LNCaP clone FGC (cell line): ENCODE measurements at regions not wholly inside any gene's neighbourhood (a gene's known extent, or its start where the extent isn't known, plus 50 kb on each side); places are given as distances from the start of the nearest gene placed in this dataset.

Source experiments
- DNase-seq: peaks from one replicate; pipeline ENCODE4 v3.0.0-alpha.2; 2011; ENCODE audit warnings: low read depth
- H3K4me3 ChIP-seq: 2 replicates; pipeline ENCODE4 v1.5.1; 2011; ENCODE audit warnings: mild to moderate bottlenecking, low read depth, low read length, control low read depth
- TF ChIP-seq, protein P1 (sequence below): IDR thresholded peaks from 2 replicates; pipeline ENCODE4 v1.5.1; 2012; ENCODE audit warnings: mild to moderate bottlenecking; ENCODE audit not compliant: control insufficient read depth, insufficient read depth; ENCODE audit errors: extremely low read depth

DNA sequence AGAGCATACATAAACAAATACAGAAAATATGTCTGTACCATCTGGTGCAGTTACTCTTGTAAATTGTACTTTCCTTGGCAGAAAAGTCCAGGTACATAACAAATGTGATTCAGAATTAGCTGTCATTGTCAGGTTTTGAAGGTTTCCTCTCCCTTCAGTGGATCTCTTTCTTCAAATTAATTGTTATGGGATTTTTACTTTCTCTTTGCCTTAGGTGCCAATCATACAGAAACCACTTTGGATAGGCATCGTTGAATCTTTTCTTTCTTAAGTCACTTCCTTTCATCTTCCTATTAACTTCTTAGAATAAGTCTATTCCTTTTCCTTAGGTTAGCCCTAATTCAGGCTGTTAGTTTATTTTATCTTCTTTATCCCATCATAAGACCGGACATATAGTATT is 1992.1 kb upstream of the IGFBP7 start:
- TF ChIP-seq, protein P1, sequence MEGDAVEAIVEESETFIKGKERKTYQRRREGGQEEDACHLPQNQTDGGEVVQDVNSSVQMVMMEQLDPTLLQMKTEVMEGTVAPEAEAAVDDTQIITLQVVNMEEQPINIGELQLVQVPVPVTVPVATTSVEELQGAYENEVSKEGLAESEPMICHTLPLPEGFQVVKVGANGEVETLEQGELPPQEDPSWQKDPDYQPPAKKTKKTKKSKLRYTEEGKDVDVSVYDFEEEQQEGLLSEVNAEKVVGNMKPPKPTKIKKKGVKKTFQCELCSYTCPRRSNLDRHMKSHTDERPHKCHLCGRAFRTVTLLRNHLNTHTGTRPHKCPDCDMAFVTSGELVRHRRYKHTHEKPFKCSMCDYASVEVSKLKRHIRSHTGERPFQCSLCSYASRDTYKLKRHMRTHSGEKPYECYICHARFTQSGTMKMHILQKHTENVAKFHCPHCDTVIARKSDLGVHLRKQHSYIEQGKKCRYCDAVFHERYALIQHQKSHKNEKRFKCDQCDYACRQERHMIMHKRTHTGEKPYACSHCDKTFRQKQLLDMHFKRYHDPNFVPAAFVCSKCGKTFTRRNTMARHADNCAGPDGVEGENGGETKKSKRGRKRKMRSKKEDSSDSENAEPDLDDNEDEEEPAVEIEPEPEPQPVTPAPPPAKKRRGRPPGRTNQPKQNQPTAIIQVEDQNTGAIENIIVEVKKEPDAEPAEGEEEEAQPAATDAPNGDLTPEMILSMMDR = no peak
- no peak for DNase-seq
- H3K4me3 ChIP-seq = no peak overlapping the region

DNA sequence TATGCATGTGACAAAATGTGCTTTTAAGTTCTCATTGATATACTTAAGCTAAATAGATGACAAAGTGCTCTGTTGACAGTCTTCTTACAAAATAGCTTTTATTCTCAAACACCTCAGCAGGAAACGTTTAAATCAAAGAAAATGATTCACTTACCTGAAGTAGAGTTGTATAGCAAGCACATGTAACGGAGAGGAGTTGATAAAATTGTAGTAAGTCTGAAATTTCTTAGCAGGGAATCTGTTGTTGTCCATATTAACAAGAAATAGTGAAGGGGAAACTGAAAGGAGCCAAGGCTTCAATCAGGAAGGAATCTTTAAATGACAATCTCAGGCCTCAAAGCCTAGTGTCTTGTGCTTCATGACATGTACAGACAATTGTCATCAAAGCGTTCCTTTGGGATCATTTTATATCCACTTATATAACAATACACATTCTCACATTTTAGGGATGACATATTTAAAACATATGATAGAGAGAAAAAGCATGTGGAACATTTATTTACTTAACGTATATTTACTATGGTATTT is 2010.2 kb upstream of the IGFBP7 start:
- no peak for DNase-seq
- TF ChIP-seq, protein P1 = no peak
- H3K4me3 ChIP-seq = no peak overlapping the region

- no peak overlapping the region for H3K4me3 ChIP-seq
- no peak for DNase-seq
- TF ChIP-seq, protein P1 = no peak
Measured at GRCh38 chr4:59122626-59123025, 2012.4 kb upstream of the IGFBP7 start.

GRCh38 chr4:59126159-59126558 is 2016.0 kb upstream of the IGFBP7 start:
- H3K4me3 ChIP-seq = no peak overlapping the region
- TF ChIP-seq, protein P1 = no peak
- no peak for DNase-seq

DNA sequence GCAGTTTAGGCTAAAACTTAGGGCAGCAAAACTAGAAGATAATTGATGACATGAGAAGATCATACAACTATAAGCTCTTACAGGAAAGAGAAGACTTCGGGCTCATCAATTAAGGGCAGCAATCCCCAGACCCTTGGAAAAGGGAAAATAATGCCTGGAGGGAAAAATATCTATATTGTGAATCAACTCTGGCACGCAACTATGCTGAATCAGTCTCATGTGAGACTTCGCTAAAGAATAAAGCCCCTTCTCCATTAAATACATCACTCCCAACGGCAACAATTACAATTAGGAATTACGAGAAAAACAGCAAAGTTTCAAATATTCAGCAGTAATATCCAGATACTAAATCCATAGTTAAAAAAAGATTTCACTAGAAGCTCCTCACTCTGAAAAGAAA is 2016.8 kb upstream of the IGFBP7 start:
- no peak for DNase-seq
- H3K4me3 ChIP-seq = no peak overlapping the region
- TF ChIP-seq, protein P1 = no peak

DNA sequence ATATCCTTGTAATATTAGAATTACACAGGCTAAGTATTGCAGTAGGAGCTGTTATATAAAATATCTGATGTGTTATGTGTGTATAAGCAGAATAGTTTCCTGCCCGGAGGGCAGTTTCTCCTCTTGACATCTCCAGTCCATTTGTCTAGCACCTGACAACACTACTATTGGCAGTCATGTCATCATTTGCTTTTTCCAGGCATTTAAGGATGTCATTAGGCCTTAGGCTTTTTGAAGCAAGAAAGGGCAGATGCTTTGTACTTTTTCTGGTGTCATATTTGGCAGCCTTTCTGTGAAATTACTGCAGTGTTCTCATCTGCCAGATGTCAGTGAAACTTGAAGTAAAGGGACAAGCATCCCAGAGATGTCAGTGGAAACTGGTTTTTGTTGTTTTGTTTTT is 2017.6 kb upstream of the IGFBP7 start:
- no peak overlapping the region for H3K4me3 ChIP-seq
- TF ChIP-seq, protein P1 = no peak
- no peak for DNase-seq

DNA sequence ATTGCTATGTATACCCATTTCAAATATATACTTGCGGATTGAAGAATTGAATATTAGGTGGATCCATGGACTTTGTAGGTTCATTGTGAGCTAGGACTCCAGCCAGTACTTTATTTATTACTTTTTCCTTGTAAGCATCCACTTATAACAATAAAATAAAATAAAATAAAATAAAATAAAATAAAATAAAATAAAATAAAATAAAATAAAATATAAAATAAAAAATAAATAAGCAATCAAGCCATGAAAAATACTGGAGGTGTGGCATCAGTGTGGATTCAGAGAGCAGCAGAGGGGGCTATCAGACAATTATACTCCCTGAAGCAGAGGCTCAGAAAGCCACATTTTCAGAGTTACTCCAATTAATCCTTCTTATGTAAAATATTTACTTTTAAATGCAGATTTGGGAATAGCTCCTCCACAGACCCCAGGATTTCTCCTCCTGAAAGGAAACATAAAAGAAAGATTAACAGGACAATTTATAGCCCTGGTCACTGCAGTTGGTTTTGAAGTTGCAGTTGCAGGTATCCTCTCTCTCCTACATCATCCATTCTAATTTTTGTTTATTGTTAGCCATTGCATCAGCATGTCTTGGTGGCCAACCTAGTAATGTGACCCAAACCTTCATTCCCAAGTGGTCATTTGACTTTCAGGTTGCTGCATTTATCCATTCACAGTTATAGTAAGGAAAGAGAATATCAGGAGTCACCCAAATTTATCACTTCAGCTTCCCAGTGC is 2025.2 kb upstream of the IGFBP7 start:
- TF ChIP-seq, protein P1 = no peak
- DNase-seq = no peak
- no peak overlapping the region for H3K4me3 ChIP-seq
